HL-60/S4 treated with phorbol 12-myristate 13-acetate at 8.2 ng/mL for 4 days and 3 days (cell line): ENCODE measurements at regions not wholly inside any gene's neighbourhood (a gene's known extent, or its start where the extent isn't known, plus 50 kb on each side); places are given as distances from the start of the nearest gene placed in this dataset.

Source experiments
- in situ Hi-C: fragments of 300-500 bp; cut with MboI; formaldehyde crosslinking; loops from 2 replicates; pipeline ENCODE4 v1.15.0; 2022; ENCODE audit warnings: low sequenced_read_pairs

DNA sequence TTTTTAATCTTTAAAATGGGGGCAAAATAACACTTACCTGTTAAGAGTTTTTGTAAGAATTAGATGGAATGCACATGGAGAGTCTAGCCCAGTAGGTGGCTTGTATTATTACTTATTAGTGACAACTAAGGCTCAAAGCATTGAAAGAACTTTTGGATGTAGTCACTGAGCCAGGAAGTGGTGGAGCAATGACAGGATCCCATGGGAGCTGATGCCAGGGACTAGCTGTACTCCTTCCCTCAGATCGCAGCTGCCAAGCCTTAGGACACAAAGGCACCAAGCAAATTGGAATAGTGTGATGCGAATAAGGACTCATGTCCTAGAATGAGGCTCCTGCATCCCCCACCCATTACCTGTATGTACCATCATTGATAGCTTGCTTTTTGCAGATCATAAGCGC lies 370.4 kb upstream of the RGMA start:
- in situ Hi-C loops = no loop called here

DNA sequence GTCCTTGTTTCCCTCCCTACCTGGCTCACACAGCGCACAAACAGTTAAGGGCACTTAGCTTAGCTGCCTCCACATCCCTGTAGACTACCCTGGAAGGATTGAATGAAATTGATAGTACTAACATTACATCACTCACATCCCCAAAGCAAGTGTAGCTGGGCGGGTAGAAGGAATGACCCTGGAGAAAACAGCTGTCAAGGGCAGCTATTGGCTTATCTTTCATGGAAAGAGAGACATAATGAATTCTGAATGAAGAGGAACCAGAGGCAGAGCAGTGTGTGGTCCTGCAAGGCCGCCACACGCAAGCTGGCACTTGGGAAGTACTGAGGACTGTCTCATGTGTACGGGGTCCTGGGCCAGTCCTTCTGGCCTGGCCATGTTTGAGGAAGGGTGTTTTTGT lies 369.6 kb upstream of the RGMA start:
- in situ Hi-C loops = no loop called here

DNA sequence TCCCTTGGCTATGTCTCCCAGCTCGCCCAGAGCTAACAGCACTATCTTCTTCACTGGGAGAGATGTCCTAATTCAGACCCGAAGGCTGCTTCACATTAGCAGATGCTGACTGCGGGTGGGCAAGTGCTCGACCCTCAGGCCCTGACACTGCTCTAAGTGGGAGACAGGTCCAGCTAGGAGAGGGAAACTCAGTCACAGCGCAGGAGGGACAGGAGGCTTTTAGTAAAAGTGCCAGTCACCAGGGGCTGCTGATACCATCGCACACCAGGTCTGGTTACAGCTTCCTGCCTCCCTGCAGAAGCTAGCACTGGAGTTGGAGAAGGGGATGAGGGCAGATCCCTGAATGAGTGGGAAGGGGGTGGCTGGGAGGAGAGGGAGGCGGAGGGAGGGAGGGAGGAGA lies 365.8 kb upstream of the RGMA start:
- in situ Hi-C loops = no loop called here

DNA sequence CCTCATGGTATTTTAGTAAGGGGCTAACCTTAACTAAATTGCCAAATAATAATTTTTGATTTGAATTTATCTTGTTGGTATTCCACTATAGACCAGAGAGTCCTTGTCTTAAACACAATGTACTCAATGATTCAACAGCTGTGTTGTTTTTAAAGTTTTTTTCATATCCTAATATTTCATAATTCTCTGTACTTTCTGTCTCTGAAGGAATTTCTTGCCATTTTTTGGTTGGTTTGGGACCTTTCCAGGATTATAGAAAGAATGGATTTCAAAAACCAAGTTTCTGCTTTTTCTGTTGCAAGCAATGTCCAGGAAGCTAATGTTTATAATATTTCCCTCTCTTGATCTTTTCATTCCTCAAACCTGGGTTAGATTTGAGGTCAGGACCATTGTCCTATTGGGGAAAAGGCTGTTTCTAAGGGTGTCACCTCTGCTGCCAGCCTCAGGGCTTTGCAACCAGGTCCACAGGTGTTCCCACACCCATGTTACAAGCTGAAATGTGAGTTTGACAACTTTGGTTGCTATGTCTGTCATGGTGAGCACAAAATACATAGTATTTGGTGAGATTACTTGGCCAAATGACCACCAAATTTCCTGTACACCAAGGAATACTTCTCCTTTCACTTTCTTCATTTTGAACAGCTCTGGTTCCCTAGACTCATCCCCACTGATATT lies 363.7 kb upstream of the RGMA start:
- in situ Hi-C loops = no loop called here

DNA sequence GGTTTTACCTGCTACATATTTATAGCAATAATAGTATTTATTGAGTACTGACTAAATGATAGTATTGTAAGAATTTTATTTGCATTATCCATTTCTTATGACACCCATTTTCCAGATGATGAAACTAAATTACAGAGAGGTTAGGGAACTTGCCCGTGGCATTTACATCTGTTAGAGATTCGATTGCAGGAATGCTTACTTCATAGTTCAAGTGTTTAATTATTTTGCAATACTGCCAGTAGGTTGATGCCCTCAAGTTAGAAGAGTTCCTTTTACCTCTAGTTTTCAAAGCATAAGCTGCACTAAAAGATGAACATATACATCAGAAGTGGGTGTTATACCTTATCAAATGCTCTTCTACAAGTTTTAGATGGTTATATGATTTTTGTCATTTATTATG lies 362.8 kb upstream of the RGMA start:
- in situ Hi-C loops = no loop called here

DNA sequence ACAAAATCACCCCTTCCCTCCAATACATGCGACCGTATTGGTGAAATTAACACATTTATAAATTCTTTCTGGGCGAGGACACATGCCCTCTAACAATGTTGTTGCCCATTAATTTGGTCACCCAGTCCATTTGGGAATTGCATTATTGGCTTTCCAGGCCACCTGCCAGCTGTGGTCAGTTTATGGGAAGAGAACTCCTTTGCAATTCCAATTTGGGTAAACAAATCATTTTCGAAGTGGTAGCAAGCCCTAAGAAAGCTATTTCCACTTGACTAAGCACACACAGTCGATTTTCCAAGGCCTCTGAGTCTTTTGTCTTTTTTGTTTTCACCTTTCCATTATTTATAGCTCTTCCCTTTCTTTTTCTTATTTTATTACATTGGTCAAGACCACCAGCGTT lies 362.3 kb upstream of the RGMA start:
- in situ Hi-C loops = no loop called here

DNA sequence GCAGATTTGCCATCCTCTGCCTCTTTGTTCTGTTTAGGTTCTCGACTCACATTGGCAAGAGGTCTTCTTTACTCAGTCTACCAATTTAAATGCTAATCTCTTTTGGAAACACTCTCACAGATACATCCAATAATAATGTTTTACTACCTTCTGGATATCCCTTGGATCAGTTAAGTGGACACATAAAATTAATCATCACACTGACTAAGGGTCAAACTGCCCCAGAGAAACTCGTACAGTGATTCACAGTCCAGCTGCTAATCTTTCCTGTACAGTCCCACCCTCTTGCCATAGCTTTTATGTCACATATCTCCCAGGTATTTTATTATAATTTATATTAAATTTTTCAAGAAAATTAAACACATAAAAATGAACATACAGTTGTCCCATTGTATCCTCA lies 360.8 kb upstream of the RGMA start:
- in situ Hi-C loops = no loop called here

DNA sequence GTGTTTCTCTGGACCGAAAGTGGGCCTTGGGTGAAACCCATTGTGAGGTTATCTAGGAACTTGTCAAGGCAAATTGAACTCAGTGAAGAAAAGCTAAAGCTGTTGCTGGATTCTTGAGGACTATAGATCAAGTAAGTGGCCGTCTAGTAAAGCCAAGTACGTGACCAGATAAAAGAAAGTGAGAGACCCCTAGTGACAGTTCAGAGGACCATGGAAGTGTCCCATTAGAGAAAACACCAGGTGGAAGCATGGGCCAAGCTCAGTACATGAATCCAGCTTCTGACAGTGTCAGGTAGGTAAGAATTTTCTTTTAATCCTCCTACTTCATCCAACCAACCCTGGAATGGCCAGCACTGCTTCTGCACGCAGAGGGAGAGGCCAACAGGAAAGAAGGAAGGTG lies 349.3 kb upstream of the RGMA start:
- in situ Hi-C loops = no loop called here

DNA sequence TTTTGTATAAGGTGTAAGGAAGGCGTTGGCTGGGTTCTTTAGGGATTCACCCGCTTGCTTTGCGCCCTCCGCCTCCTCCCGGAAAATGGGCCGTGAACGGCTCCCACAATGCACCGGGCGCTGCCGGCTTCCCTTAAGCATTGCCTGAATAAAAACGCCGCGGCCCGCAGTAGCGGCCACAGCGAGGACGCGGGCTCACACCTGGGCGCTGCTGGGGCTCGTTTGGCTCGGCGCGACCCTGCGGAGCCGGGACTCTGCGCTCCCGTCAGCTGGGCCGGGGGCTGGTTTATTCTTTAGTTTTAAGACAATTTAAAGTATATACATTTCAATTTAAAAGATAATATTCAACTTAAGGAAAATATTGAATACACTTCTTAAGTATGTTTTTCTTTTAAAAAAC lies 343.5 kb upstream of the RGMA start:
- in situ Hi-C loops = no loop called here

DNA sequence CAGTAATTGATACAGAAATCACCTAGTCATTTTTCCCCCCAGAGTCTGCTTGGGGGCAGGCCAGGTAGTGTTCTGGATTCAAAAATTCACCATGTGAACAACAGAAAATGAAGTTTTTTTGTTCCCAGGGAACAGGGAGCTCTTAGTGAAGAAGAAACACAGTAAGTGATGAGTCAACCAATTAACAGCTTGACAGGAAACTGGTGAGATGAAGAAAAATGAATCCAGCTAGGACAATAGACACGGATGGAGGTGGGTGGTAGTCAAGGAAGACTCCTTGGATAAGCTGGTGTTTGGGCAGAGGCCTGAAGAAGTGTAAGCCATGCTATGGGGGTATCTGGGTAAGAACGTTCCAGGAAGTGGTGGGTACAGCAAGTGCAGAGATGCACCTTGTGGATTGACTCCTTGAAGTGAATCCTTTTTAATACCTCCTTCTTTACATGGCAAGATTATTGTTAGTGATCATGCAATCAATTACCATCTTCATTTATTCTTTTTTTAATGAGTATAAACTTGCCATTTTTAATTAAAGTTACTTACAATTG lies 339.9 kb upstream of the RGMA start:
- in situ Hi-C loops = no loop called here

DNA sequence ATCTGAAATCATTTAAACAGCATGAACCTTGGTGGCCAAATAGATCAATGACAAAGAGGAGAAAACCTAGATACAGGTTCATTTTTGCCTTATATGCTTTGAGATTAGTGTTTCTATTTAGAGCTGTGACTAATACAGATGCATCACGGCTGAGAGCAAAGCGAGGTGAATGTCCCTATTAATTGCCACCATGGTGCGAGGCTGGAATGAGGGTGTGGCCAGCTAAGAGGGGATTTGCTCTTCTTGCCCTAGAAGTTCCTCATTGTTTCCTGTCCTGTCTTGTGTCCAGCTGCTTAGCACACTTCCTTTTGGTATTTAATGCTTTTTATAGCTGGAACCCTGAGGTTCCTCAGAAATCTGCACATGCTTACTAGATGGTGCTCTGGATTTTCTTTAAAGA lies 339.1 kb upstream of the RGMA start:
- in situ Hi-C loops = no loop called here

DNA sequence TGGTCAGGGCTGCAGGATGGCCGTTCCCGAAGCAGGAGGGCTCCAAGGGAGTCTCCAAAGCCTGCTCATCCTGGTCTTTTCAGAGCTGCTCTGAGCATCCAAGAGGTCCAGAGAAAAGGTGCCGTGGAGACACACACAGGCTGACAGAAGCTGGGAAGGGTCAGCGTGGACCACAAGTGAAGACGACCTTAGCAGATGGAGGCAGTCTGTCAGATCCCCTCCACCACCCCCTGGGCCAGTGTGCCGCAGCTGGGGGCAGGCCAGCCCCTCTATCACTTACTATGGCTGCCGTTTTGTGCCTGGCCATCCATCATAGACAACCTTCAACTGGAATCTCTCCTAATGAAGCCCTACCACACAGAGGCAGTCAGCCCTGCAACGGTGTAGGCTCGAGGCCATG lies 335.1 kb upstream of the RGMA start:
- in situ Hi-C loops = no loop called here

DNA sequence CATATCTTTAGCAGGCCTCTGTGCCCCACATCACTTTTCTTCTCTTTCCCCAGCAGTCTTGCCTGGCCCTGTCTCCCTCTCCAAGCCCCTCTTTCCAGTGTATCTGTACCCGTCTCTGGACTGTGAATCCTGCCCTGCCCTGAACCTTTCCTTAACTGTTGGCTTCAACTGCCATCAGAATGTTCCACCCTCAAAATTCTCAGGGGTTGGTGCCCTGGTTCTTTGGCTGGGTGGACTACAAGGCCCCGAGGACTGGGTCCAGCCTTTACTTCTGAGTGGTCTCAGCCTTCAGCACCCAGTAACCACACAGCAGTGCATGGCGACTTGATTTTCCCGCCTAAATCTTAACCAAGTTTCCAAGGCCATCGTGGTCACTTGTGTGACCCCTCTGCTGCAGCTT lies 333.5 kb upstream of the RGMA start:
- in situ Hi-C loops = no loop called here

DNA sequence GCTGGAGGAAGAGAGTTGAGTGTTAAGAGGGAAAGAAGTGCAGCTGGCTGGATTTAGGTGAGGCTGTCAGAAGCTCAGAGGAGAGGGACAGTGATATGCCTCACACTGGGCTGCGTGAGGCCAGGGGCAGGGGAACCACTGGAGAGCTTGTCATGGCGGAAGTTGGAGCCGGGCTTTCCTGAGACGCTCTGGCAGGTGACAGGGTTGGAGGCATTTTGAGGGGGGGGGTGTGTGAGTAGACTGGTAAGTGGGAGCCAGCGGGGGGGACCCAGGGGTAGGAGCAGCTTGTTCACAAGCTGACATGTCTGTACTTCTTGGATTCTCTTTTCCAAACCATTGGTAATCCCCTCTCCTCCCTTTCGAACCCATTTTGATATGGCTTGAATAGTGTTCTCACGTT lies 331.5 kb upstream of the RGMA start:
- in situ Hi-C loops = no loop called here

DNA sequence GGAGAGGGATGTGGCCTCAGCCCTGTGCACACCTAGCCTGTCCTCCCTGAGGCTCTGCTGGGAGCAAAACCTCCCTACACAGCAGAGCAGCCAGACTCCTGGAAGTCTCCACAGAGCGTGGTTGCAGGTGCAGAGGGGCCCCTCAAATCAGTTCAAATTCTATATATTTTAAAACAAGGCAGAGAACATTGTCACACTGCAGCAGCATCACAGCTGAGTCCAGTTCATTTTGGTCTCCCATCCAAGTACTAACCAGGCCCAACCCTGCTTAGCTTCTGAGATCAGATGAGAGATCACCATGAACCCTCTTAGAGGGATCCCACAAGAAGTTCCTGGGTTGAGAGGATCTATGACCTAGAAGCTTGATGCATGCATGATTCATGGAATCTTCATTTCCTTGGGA lies 331.0 kb upstream of the RGMA start:
- in situ Hi-C loops = no loop called here

DNA sequence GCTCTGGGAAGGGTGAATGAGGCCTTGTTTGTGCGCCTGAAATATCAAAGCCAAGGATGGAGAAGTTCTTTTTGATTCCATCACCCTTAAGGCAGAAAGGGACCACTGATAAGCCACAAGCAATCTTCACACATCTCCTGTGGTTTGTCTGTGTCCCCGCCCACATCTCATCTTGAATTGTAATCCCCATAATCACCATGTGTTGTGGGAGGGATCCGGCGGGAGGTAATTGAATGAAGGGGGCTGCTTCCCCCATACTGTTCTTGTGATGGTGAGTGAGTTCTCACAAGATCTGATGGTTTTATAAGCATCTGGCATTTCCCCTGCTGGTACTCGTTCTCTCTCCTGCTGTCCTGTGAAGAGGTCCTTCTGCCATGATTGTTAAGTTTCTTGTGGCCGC lies 329.6 kb upstream of the RGMA start:
- in situ Hi-C loops = no loop called here

DNA sequence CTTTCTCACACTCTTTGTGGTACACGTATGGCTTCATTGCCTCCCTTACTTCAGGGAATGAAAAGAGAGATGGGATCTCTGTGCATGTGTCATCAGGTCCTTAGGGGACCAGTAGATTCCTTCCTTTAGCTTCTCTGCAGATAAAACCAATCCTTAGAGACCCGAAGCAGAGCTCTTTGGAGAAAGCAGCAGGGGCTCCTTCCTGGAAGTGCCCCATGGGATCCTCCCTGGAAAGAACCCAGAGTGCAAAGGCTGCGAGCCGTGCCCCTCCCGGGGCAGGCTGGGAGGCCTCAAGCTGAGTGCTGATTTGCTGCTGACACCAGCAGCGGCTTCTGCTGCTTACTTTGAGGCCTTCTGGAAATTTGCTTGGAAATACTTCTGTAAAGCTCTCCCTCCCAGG lies 328.6 kb upstream of the RGMA start:
- in situ Hi-C loops = no loop called here

DNA sequence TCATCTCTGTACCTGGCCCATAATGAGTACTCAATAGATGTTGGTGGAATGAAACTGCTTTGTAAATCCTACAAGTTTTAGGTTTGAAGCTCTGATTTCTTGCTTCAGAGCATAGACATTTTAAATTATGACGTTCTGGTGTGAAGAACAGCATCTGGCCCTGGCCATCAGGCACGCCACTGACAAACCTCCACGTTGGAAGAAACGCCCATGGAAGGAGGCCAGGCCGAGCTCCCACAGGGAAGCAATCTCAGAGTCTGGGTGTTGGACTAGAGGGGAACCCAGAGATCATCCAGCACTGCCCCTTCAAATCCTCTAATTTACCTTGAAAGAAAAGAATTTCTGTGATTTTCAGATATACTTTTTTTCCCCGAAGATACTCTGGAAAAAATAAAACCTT lies 328.1 kb upstream of the RGMA start:
- in situ Hi-C loops = no loop called here

DNA sequence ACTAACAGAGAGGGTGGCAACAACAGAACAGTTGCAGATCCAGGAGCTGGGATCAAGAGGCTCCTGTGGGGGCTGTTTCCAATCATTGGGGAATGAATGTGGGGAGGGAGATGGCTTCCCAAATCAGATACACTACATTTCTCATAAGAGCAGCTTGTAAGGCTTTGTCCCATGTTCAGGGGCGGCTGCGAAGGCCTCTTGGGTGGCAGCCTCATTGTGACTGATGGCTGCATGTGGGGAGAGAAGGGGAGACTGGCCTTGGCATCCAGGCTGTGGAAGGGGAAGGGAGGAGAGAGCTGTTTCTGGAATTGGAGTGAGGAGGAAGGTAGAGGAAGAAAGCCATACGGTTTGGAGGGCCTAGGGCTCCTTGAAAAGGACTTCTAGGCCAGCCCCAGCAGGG lies 326.6 kb upstream of the RGMA start:
- in situ Hi-C loops = no loop called here

DNA sequence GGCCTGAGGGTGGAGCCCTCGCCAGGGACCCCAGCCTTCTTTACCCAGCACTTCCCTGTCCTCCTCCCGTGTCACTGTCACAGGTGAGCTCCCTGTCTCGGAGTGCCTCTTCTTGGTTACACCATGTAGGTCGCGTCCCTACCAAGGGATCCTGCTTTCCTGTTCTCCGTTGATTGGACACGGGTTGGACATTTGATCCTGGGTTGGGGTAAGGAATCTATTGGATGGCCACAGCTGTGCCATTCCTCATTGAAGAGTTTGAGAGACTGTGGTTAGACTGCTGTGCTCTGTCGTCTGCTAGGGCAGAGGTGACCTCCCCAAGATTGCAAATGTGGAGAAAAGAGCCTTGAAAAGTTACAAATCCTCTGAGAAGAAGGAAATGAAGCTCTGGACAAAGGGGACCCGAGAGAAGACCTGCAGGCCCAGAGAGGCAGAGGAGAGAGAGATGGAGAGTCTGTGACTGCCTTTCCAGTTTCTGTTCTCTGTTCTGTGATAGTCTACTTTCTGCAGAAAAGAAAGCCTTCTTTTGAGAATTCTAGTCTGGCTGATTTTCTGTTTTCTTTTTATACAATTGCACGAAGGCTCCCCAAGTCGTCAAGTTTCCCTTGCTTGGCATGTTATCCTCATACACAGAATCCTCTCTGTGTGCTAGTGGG lies 325.7 kb upstream of the RGMA start:
- in situ Hi-C loops = no loop called here

DNA sequence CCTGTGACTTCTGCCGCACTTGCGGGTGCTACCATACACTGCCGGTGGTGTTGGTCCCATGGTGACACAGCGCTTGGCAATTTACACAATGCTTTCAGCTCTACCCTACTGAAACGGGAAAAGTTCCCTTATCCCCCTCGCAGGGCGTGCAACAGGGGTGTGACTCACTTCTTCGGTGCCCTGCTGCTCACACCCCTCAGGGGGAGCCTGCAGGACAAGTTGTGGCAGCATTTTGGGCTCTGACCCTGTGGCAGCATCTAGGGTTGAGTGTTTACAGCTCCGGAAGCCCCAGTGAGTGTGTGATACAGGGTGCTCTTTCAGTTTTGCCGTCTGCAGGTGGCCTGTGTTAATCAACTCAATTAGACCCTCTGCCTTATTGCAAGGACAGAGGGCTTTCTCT lies 324.7 kb upstream of the RGMA start:
- in situ Hi-C loops = no loop called here

DNA sequence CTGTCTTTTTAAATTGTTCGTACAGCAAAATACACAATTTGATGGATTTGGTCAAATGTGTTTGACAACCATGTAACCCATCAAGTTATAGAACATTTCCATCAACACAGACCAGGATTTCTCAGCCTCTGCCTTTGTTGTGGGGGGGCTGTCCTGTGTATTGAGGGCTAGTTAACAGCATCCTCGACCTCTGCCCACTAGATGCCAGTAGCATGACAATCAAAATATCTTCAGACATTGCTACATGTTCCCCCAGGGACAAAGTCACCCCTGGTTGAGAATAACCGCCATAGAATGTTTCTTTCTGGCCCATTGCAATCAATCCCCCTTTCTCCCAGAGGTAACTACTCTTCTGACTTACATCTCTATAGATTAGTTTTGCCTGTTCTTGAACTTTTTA lies 310.1 kb upstream of the RGMA start:
- in situ Hi-C loops = no loop called here

DNA sequence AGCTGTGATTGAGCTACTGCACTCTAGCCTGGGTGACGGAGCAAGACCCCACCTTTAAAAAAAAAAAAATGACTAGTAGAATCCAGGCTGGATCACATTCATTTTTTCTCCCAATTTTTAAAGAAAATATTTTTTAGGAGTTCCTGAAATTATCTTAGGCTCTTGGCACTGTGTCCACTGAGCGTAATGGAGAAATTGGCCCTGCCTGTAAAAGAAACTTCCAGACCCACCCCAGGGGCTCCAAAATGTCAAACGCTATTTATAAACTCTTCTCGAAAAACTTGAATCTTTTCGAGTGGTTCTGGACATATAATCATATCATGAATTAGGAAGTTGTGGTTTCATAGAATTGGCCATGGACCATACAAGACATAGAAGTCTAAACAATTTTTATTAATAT lies 300.2 kb upstream of the RGMA start:
- in situ Hi-C loops = no loop called here
